HepG2 (cell line): ENCODE measurements at regions not wholly inside any gene's neighbourhood (a gene's known extent, or its start where the extent isn't known, plus 50 kb on each side); places are given as distances from the start of the nearest gene placed in this dataset.

Experiments
- CREBL2 ChIP-seq: sonication (generic); formaldehyde crosslinking; IDR thresholded peaks from 2 replicates; pipeline ENCODE4 v1.8.1; 2023; ENCODE audit warnings: missing genetic modification reagents, mild to moderate bottlenecking, borderline replicate concordance
- CSRNP2 ChIP-seq: sonication (generic); formaldehyde crosslinking; conservative IDR thresholded peaks from 2 replicates; pipeline ENCODE4 v1.8.0; 2022; ENCODE audit warnings: low read depth, missing genetic modification reagents
- CTCF ChIP-seq: sonication (generic); formaldehyde crosslinking; IDR thresholded peaks from 2 replicates; pipeline ENCODE4 v1.5.0; 2020; ENCODE audit warnings: mild to moderate bottlenecking, missing genetic modification reagents, moderate library complexity
- DPF2 ChIP-seq: sonication (generic); formaldehyde crosslinking; IDR thresholded peaks from 2 replicates; pipeline ENCODE4 v1.4.0; 2020; ENCODE audit warnings: mild to moderate bottlenecking, low read depth, missing genetic modification reagents, borderline replicate concordance
- EHMT2 ChIP-seq: fragments of 200-600 bp; sonication (generic); IDR thresholded peaks from 2 replicates; pipeline ENCODE4 v1.7.0; 2017; ENCODE audit warnings: antibody characterized with exemption, low read depth, low read length, borderline replicate concordance
- ELF4 ChIP-seq: sonication (generic); formaldehyde crosslinking; IDR thresholded peaks from 2 replicates; pipeline ENCODE4 v1.5.0; 2020; ENCODE audit warnings: missing genetic modification reagents, mild to moderate bottlenecking, moderate library complexity, borderline replicate concordance
- ERF ChIP-seq: IDR thresholded peaks from 2 replicates; pipeline ENCODE4 v1.6.1; 2018; ENCODE audit warnings: missing biosample characterization, missing genetic modification reagents
- FIP1L1 ChIP-seq: fragments of 200-400 bp; formaldehyde crosslinking; IDR thresholded peaks from 2 replicates; pipeline ENCODE4 v1.6.1; 2018; ENCODE audit warnings: low read depth, mild to moderate bottlenecking, low read length, moderate library complexity, borderline replicate concordance; ENCODE audit not compliant: insufficient read depth
- FOSL2 ChIP-seq: sonication (generic); formaldehyde crosslinking; IDR thresholded peaks from 2 replicates; pipeline ENCODE4 v1.4.0; 2020; ENCODE audit warnings: missing genetic modification reagents
- FOXP1 ChIP-seq, 2 experiments: fragments of 450-650 bp in 1 of 2; IDR thresholded peaks; 2 replicates each; pipeline ENCODE4 v1.6.1; 2017 to 2018; ENCODE audit warnings: antibody characterized with exemption in 1 of 2
- HDAC6 ChIP-seq: fragments of 200-600 bp; sonication (generic); IDR thresholded peaks from 2 replicates; pipeline ENCODE4 v1.7.0; 2017; ENCODE audit warnings: mild to moderate bottlenecking, antibody characterized with exemption, low read length, low read depth
- MAF1 ChIP-seq: sonication (generic); formaldehyde crosslinking; IDR thresholded peaks from 2 replicates; pipeline ENCODE4 v1.5.0; 2020; ENCODE audit warnings: missing genetic modification reagents, borderline replicate concordance
- MLXIP ChIP-seq: sonication (generic); formaldehyde crosslinking; IDR thresholded peaks from 2 replicates; pipeline ENCODE4 v1.9.0; 2021; ENCODE audit warnings: missing genetic modification reagents, borderline replicate concordance
- NCOA5 ChIP-seq: sonication (generic); formaldehyde crosslinking; IDR thresholded peaks from 2 replicates; pipeline ENCODE4 v1.4.0; 2020; ENCODE audit warnings: missing genetic modification reagents
- SOX5 ChIP-seq: IDR thresholded peaks from 2 replicates; pipeline ENCODE4 v1.6.1; 2016; ENCODE audit warnings: borderline replicate concordance
- ZBTB21 ChIP-seq: sonication (generic); formaldehyde crosslinking; IDR thresholded peaks from 2 replicates; pipeline ENCODE4 v1.4.0; 2020; ENCODE audit warnings: missing genetic modification reagents
- ZFP90 ChIP-seq: sonication (generic); formaldehyde crosslinking; IDR thresholded peaks from 2 replicates; pipeline ENCODE4 v1.8.0; 2022; ENCODE audit warnings: missing genetic modification reagents, mild to moderate bottlenecking, inconsistent platforms, borderline replicate concordance
- ZNF251 ChIP-seq: sonication (generic); formaldehyde crosslinking; IDR thresholded peaks from 2 replicates; pipeline ENCODE4 v1.9.0; 2021; ENCODE audit warnings: mild to moderate bottlenecking, missing genetic modification reagents
- ZNF496 ChIP-seq: sonication (generic); formaldehyde crosslinking; IDR thresholded peaks from 2 replicates; pipeline ENCODE4 v1.8.1; 2023; ENCODE audit warnings: mild to moderate bottlenecking, moderate library complexity, missing genetic modification reagents; ENCODE audit not compliant: insufficient replicate concordance
- ZNF567 ChIP-seq: sonication (generic); formaldehyde crosslinking; IDR thresholded peaks from 2 replicates; pipeline ENCODE4 v1.8.1; 2023; ENCODE audit warnings: mild to moderate bottlenecking, missing genetic modification reagents, borderline replicate concordance
- ZNF784 ChIP-seq: sonication (generic); formaldehyde crosslinking; IDR thresholded peaks from 2 replicates; pipeline ENCODE4 v1.5.1; 2020; ENCODE audit warnings: missing genetic modification reagents, mild to moderate bottlenecking, borderline replicate concordance
- ZSCAN22 ChIP-seq: sonication (generic); formaldehyde crosslinking; IDR thresholded peaks from 2 replicates; pipeline ENCODE4 v1.4.0; 2020; ENCODE audit warnings: mild to moderate bottlenecking, missing genetic modification reagents

- peak; percentile 44; the same call in 1 of the 2 replicates for TF ChIP-seq CTCF (CRISPR knock-in tag)
- TF ChIP-seq ZNF496 (CRISPR knock-in tag): no peak
- no peak for TF ChIP-seq HDAC6
- TF ChIP-seq CSRNP2 (CRISPR knock-in tag): no peak
- TF ChIP-seq SOX5: peak; percentile 68; the same call in 1 of the 2 replicates
- peak; percentile 90; the same call in 1 of the 2 replicates for TF ChIP-seq CREBL2 (CRISPR knock-in tag)
- TF ChIP-seq MAF1: peak; percentile 72; the same call in 1 of the 2 replicates
- TF ChIP-seq ZFP90: no peak; the same call in 1 of the 2 replicates
- TF ChIP-seq FOXP1 (IDR thresholded peaks at IDR 0.05): no peak
- TF ChIP-seq FOXP1 (CRISPR knock-in tag; IDR thresholded peaks at IDR 0.05): no peak; the same call in 1 of the 2 replicates
- TF ChIP-seq NCOA5 (CRISPR knock-in tag): no peak
- TF ChIP-seq ZNF784 (CRISPR knock-in tag): peak; percentile 97
- no peak for TF ChIP-seq DPF2 (CRISPR knock-in tag)
- peak; percentile 92 for TF ChIP-seq ELF4
- peak; percentile 72; the same call in 1 of the 2 replicates for TF ChIP-seq ZSCAN22 (CRISPR knock-in tag)
- TF ChIP-seq FIP1L1: no peak
- no peak for TF ChIP-seq MLXIP (CRISPR knock-in tag)
- peak; percentile 79 for TF ChIP-seq FOSL2 (CRISPR knock-in tag)
- no peak for TF ChIP-seq EHMT2
- TF ChIP-seq ERF (CRISPR knock-in tag): peak; percentile 84
- no peak for TF ChIP-seq ZNF251
- TF ChIP-seq ZBTB21: no peak
- peak; percentile 86; the same call in 1 of the 2 replicates for TF ChIP-seq ZNF567 (CRISPR knock-in tag)
These were observed 61.5 kb downstream of the GPX5 start (continued) for GRCh38 chr6:28586962-28587745.
